ENCODE measurements at regions not wholly inside any gene's neighbourhood (a gene's known extent, or its start where the extent isn't known, plus 50 kb on each side); places are given as distances from the start of the nearest gene placed in this dataset.

DNA sequence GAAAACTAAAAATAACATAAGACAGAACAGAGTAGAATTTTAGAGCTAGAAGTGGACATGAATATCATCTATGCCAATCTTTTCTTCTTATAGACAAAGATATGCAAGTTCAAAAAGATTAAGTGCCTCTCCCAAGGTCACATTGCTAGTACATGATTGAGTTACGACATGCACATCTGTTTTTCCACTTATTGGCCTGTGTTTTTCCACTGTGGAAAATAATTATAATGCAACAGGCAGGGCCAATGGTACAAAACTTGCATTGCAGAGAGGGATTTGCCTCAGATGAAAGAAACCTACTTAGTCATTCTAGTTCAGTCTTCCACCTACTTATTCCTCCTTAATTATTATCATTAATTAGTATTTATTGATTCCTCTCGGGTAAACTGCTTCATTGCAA lies 407.8 kb upstream of the SGCD start:
- no peak overlapping the region for H3K4me2 ChIP-seq
- no peak overlapping the region for H3K9ac ChIP-seq
- H3K4me3 ChIP-seq, result no peak overlapping the region
- no peak overlapping the region for H3K27ac ChIP-seq
- H3K36me3 ChIP-seq, result no peaks in the 10 kb centered on the region
- no peaks in the 10 kb centered on the region for H3K9me3 ChIP-seq
- H4K20me1 ChIP-seq, result no peaks in the 10 kb centered on the region
- no peaks in the 10 kb centered on the region for H3K27me3 ChIP-seq
- no peaks in the 10 kb centered on the region for H3K4me1 ChIP-seq
- TF ChIP-seq Cebpa-rat (IDR thresholded peaks at IDR 0.05), result no peak

DNA sequence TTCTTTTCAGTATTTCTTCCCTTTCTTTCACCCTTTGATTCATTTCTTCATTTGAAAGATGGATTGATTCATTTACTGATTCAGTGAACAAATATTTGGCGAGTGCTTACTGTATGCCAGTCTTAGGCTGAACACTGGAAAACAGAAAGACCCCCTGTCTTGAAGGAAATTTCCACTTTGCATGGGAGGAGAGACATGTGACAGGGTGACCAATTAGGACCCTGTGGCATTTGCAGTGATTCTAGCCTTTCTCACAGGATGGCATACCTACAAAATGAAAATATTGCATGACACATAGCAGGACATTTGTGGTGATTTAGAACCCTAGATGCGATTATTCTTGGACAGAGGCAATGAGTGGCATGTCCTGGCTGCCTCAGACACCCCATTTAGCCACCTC lies 407.2 kb upstream of the SGCD start:
- Histone ChIP-seq H3K4me2 (no peak overlapping the region), H4K20me1 (no peaks in the 10 kb centered on the region), H3K4me3 (no peak overlapping the region), H3K36me3 (no peaks in the 10 kb centered on the region), H3K9me3 (no peaks in the 10 kb centered on the region), H3K27ac (no peak overlapping the region), H3K9ac (no peak overlapping the region), H3K4me1 (no peaks in the 10 kb centered on the region), H3K27me3 (no peaks in the 10 kb centered on the region)
- no peak for TF ChIP-seq Cebpa-rat (IDR thresholded peaks at IDR 0.05)

DNA sequence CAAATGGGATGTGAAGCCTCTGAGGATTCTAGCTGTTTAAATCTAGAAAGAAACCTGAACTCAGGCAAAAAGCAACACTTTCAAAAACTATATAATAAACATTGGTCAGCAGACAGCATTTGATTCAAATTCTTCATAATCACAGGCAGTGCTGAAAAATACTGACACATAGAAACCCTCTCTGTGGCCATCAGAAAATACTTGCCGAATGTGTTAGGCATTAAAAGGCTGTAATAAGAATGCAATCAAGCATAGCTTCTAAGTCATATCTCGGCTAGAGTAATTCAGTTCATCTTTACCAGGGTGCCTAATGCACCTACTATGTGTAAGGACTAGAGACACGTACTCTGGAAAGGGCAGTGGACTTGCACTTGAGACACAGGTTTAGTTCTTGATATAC lies 405.3 kb upstream of the SGCD start:
- no peaks in the 10 kb centered on the region for H3K9me3 ChIP-seq
- no peak overlapping the region for H3K9ac ChIP-seq
- no peak overlapping the region for H3K4me3 ChIP-seq
- H3K4me1 ChIP-seq, result no peaks in the 10 kb centered on the region
- no peak for TF ChIP-seq Cebpa-rat (IDR thresholded peaks at IDR 0.05)
- no peak overlapping the region for H3K27ac ChIP-seq
- H3K27me3 ChIP-seq, result no peaks in the 10 kb centered on the region
- H3K4me2 ChIP-seq, result no peak overlapping the region
- H3K36me3 ChIP-seq, result no peaks in the 10 kb centered on the region
- no peaks in the 10 kb centered on the region for H4K20me1 ChIP-seq

DNA sequence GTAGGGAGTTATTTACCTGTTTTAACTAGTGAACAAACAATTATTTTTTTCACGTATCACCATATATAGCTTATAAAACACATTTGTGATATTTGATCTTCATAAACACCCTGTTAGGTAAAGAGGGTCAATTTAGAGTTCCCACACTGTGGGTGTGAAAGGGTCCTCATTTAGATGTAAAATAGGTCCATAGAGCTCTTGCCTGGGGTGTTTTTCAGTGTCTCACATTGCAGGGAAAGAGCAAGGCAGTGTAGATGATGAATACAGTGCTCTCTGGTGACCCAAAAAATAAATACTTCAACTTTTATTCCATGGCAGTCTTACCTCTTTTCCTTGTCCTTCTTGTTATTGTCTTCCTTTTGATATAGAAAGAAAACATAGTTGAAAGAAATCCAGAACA lies 403.2 kb upstream of the SGCD start:
- H3K27me3 ChIP-seq, result no peaks in the 10 kb centered on the region
- no peaks in the 10 kb centered on the region for H3K36me3 ChIP-seq
- no peaks in the 10 kb centered on the region for H4K20me1 ChIP-seq
- H3K4me3 ChIP-seq, result no peak overlapping the region
- H3K27ac ChIP-seq, result no peak overlapping the region
- H3K4me1 ChIP-seq, result no peaks in the 10 kb centered on the region
- no peak overlapping the region for H3K4me2 ChIP-seq
- no peaks in the 10 kb centered on the region for H3K9me3 ChIP-seq
- H3K9ac ChIP-seq, result no peak overlapping the region
- no peak for TF ChIP-seq Cebpa-rat (IDR thresholded peaks at IDR 0.05)

DNA sequence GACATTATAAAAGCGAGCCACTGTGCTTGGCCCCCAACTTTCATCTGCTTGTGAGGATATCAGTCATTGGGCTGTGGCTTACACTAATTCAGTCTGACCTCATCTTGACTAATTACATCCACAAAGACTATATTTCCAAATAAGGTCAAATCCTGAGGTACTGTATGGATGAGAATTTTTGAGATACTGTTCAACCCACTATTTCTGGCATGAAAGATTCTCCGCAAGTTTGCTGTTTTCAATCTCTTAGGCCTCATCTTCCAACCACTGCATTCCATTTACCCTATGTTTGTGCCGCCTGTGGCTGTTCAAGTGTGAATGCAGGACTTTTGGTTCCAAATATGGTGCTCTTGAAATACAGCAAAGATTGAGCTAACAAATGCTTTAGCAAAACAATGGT lies 400.9 kb upstream of the SGCD start:
- no peaks in the 10 kb centered on the region for H3K4me1 ChIP-seq
- H3K4me2 ChIP-seq, result no peak overlapping the region
- no peaks in the 10 kb centered on the region for H3K36me3 ChIP-seq
- H4K20me1 ChIP-seq, result no peaks in the 10 kb centered on the region
- no peaks in the 10 kb centered on the region for H3K27me3 ChIP-seq
- H3K9me3 ChIP-seq, result no peaks in the 10 kb centered on the region
- no peak overlapping the region for H3K9ac ChIP-seq
- H3K4me3 ChIP-seq, result no peak overlapping the region
- no peak for TF ChIP-seq Cebpa-rat (IDR thresholded peaks at IDR 0.05)
- no peak overlapping the region for H3K27ac ChIP-seq

DNA sequence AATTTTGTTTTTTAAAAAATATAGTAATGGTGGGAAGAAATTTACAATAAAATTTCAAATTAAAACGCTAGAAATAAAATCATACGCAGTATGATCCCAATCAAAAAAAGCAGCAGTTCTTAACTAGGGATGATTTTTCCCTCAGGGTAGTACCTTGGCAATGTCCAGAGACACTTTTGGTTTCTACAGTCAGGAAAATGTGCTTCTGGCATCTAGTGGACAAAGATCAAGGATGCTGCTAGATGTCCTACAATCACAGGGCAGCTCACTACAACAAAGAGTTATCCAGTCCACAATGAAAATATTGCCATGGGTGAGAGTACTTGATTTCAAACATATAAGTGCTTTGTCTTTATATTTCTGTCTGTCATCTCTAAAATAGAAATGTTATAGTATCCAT lies 400.2 kb upstream of the SGCD start:
- TF ChIP-seq Cebpa-rat (IDR thresholded peaks at IDR 0.05), result no peak
- Histone ChIP-seq H3K9ac (no peak overlapping the region), H3K4me3 (no peak overlapping the region), H3K27me3 (no peaks in the 10 kb centered on the region), H3K4me2 (no peak overlapping the region), H4K20me1 (no peaks in the 10 kb centered on the region), H3K9me3 (no peaks in the 10 kb centered on the region), H3K36me3 (no peaks in the 10 kb centered on the region), H3K27ac (no peak overlapping the region), H3K4me1 (no peaks in the 10 kb centered on the region)

DNA sequence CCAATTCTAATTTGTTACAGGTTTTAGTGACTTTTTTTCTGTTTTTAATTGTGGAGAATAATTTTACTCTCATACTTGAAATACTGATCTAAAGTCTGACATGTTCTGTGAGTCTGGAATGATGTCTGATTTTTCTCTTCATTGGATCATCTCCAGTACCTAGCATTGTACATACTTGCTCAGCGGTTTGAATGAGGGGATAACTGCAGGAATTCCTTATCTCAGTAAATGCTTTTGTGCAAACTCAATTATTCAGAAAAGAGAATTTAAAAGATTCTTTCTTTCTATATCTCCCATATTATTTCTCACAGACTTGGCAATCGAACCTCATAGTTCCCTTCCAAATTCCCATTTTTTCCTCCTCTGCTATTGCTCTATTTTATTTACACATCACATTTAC lies 397.9 kb upstream of the SGCD start:
- Histone ChIP-seq H3K9me3 (no peaks in the 10 kb centered on the region), H3K27ac (no peak overlapping the region), H3K4me1 (no peaks in the 10 kb centered on the region), H4K20me1 (no peaks in the 10 kb centered on the region), H3K4me2 (no peak overlapping the region), H3K27me3 (no peaks in the 10 kb centered on the region), H3K36me3 (no peaks in the 10 kb centered on the region), H3K9ac (no peak overlapping the region), H3K4me3 (no peak overlapping the region)
- no peak for TF ChIP-seq Cebpa-rat (IDR thresholded peaks at IDR 0.05)

DNA sequence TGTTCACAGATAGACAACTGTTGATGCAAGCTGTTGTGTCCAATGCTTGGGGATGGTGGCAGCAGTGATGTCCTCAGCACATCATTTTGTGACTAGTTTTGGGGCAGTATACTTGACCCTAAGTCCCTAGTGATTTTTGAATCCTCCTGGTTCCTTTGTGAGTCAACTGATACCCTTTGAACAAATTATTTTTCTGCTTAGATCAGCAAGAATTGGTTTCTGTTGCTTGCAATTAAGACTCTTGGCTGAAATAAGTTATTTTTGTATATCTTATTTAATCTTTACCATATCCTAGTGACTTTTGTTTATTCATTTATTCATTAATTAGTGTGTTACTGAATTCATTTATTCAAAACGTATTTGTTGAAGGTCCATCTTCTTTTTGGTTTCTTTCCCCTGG lies 392.0 kb upstream of the SGCD start:
- H3K9ac ChIP-seq, result no peak overlapping the region
- H3K27ac ChIP-seq, result no peak overlapping the region
- TF ChIP-seq Cebpa-rat (IDR thresholded peaks at IDR 0.05), result no peak
- no peaks in the 10 kb centered on the region for H4K20me1 ChIP-seq
- H3K27me3 ChIP-seq, result no peaks in the 10 kb centered on the region
- H3K4me3 ChIP-seq, result no peak overlapping the region
- H3K9me3 ChIP-seq, result no peaks in the 10 kb centered on the region
- H3K4me2 ChIP-seq, result no peak overlapping the region
- no peaks in the 10 kb centered on the region for H3K36me3 ChIP-seq
- no peaks in the 10 kb centered on the region for H3K4me1 ChIP-seq

DNA sequence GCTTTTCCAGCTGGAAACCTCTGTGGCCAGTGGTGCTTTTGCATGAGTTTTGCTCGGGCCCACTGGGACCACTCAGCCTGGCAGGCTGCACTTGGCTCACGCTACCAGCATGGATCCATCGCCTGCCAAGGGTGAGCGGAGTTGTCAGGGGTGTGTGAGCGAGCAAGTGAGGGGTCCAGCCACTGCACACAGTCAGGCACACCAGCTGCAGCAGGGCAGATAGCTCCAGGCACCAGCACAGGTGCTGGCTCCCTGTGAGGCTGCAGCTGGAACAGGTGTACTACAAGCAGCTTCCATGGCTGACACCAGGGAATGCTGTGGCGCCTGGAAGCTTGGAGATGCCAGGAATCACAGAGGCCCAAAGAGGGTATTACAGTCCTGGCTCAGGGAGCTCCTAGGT lies 391.2 kb upstream of the SGCD start:
- H3K9me3 ChIP-seq, result no peaks in the 10 kb centered on the region
- no peaks in the 10 kb centered on the region for H3K27me3 ChIP-seq
- H3K4me3 ChIP-seq, result no peak overlapping the region
- H3K36me3 ChIP-seq, result no peaks in the 10 kb centered on the region
- no peak for TF ChIP-seq Cebpa-rat (IDR thresholded peaks at IDR 0.05)
- no peaks in the 10 kb centered on the region for H4K20me1 ChIP-seq
- H3K9ac ChIP-seq, result no peak overlapping the region
- H3K27ac ChIP-seq, result no peak overlapping the region
- H3K4me1 ChIP-seq, result no peaks in the 10 kb centered on the region
- no peak overlapping the region for H3K4me2 ChIP-seq

DNA sequence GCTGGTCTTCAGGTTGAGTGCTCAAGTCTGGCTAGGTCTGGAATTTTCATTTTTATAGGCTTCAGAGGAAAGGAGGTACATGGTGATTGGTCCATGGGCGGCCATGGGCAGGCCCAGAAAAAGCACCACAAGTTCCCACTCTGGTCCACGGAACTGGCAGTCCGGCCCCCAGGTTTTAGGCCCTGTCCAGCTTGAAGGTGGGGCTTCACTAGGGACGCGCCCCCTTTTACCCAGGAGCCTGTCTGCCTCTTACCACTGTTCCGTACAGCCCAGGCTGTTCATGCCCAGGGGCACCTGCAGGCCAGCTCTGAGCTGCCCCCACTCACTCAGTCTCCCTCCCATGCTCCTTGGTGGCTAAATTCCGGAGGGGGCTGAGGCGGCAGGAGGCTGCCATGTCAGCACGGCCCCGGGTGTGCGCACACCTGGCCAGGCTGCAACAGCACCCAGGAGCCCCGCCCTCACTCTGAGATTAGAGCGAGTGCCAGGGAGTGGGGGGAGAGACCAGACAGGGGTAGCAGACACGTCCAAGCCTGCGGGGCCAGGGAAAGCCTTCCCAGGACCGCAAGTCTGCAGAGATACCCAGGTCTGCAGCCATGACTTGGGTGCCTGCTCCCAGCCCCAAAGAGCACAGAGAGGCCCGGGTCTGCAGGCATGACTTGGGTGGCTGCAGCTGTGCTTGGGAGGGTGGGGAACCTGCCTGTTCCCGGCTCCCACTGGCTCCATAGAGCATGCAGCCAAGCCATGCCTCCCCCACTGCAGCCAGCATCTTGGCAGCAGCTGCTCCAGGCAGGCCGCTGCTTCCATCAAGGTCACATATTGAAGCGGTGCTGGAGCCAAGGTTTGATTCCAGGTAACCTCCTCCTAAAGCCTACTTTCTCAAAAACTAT lies 390.2 kb upstream of the SGCD start:
- no peaks in the 10 kb centered on the region for H3K36me3 ChIP-seq
- H3K9me3 ChIP-seq, result no peaks in the 10 kb centered on the region
- no peak overlapping the region for H3K9ac ChIP-seq
- no peaks in the 10 kb centered on the region for H3K4me1 ChIP-seq
- no peak overlapping the region for H3K4me2 ChIP-seq
- no peaks in the 10 kb centered on the region for H3K27me3 ChIP-seq
- TF ChIP-seq Cebpa-rat (IDR thresholded peaks at IDR 0.05), result no peak
- H3K4me3 ChIP-seq, result no peak overlapping the region
- H3K27ac ChIP-seq, result no peak overlapping the region
- no peaks in the 10 kb centered on the region for H4K20me1 ChIP-seq

DNA sequence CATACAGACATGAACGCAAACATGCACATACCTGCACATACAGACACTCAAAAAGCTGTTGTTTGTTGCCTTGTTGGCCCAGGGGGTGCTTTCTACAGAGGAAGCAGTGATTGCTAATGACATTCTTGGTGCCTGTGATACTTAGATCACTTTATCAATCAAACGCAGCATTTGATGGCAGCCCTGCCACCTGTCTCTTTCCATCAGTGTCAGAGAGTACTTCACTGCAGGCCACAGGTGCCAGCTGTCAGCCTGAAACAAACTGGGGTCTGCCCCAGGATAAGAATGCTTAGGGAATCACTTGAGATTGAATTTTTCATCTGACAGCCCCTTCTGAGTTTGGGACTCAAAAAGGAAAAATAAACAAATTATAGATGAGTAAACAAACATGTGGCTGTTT lies 388.9 kb upstream of the SGCD start:
- H3K27me3 ChIP-seq, result no peaks in the 10 kb centered on the region

More for the DNA sequence above, 388.9 kb upstream of the SGCD start:
- TF ChIP-seq Cebpa-rat (IDR thresholded peaks at IDR 0.05), result no peak
- no peak overlapping the region for H3K4me3 ChIP-seq
- no peak overlapping the region for H3K4me2 ChIP-seq
- H4K20me1 ChIP-seq, result no peaks in the 10 kb centered on the region
- no peaks in the 10 kb centered on the region for H3K9me3 ChIP-seq
- no peaks in the 10 kb centered on the region for H3K36me3 ChIP-seq
- H3K4me1 ChIP-seq, result no peaks in the 10 kb centered on the region
- H3K9ac ChIP-seq, result no peak overlapping the region
- H3K27ac ChIP-seq, result no peak overlapping the region

Measured in BLaER1 (cell line).